ENCODE measurements at regions not wholly inside any gene's neighbourhood (a gene's known extent, or its start where the extent isn't known, plus 50 kb on each side); places are given as distances from the start of the nearest gene placed in this dataset.
"Not testable (repeated sequence)": the region's sequence is repeated elsewhere in the genome, so short reads cannot be mapped to it uniquely, and the experiment has no call there.

DNA sequence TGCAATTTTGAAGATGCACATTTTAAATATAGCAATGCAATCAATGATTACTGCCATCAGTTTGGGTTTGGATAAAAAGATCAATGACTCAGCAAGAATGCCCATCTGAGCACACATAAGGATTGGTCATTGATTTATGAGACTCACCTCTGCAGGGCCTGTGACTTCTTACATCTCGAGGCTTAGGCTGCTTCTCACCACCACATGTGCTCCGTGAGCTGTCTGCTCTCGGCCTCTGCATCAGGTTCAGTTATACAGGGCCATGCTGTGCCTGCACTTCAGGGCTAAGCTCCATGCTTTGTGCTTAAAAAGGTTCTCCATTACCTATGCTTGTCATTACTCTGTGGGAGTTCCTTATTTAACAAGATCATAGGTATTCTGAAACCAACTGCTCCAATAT lies 887.5 kb downstream of the DIPK2A start:
- no peak for DNase-seq

- DNase-seq: no peak
These were observed 893.0 kb downstream of the DIPK2A start for GRCh38 chr3:144864646-144865045.

- no peak for DNase-seq
These were observed 894.3 kb downstream of the DIPK2A start for GRCh38 chr3:144865948-144866347.

DNA sequence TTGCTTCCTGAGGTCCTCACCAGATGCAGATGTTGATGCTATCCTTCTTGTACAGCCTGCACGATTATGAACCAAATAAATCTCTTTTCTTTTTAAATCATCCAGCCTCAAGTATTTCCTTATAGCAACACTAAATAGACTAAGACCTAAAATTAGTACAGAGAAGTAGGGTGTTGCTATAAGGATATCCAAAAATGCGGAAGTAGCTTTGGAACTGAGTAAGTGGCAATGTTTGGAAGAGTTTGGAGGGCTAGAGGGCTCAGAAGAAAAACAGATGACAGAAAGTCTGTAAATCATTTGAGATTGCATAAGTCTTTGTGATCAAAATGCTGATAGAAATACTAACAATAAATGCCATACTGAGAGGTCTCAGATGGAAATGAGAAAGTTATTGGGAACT lies 894.9 kb downstream of the DIPK2A start:
- no peak for DNase-seq

- DNase-seq: no peak
These were observed 896.9 kb downstream of the DIPK2A start for GRCh38 chr3:144868506-144868905.

- no peak for DNase-seq
These were observed 901.4 kb downstream of the DIPK2A start for GRCh38 chr3:144873066-144873465.

- no peak for DNase-seq
These were observed 903.6 kb downstream of the DIPK2A start for GRCh38 chr3:144875211-144875610.

GRCh38 chr3:144877356-144877755 lies 905.7 kb downstream of the DIPK2A start:
- DNase-seq: no peak

DNA sequence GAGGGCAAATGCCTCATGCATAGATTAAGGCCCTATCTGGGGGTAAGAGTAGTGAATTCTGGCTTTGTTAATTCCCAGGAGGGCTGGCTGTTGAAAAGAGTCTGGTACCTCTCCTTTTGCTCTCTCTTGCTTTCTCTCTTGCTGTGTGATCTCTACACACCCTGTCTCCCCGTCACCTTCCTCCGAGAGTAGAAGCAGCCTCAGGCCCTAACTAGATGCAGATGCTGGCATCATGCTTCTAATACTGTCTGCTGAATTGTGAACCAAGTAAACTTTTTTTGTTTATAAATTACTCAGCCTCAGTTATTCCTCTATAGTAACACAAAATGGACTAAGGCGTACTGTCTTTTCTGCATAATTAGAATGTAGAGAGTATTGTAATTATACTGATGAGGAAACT lies 908.1 kb downstream of the DIPK2A start:
- no peak for DNase-seq

- DNase-seq: no peak
These were observed 922.4 kb downstream of the DIPK2A start for GRCh38 chr3:144893980-144894379.

DNA sequence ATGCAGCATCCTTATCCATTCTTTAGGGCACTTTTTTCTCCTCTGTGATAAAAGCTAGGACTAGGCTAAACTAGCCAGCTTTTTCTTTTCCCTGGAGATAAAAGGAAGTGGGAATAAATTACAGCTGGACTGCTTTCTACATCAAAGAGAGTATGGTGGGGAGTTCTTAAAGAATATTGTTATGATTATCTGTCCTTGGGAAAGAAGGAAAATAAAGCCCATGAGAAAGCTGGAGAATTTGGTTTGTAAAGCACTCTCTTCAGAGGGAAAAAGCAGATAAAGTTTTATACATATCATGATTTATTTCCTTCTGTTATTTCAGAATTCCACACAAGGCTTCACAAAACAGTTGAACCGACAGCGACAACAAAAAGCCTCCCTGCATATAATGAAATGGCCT lies 923.0 kb downstream of the DIPK2A start:
- DNase-seq: no peak

DNA sequence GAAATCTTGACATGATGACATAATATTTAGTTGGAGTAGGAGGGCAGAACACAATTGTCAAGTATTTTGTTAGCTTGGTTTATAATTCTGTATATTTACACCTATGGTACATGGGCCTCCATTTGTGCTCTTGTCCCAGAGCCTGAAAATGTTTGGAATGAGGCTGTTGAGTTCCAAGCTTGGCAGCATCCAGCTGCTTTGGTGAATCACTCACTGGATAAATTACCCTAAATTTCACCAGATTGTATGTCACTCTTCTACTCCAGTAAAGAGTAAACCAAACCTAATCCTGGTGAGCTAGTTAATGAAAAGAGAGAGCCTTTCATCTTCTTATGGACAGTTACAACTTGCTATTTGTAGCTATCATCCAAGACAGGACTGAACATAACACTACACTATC lies 928.7 kb downstream of the DIPK2A start:
- no peak for DNase-seq

DNA sequence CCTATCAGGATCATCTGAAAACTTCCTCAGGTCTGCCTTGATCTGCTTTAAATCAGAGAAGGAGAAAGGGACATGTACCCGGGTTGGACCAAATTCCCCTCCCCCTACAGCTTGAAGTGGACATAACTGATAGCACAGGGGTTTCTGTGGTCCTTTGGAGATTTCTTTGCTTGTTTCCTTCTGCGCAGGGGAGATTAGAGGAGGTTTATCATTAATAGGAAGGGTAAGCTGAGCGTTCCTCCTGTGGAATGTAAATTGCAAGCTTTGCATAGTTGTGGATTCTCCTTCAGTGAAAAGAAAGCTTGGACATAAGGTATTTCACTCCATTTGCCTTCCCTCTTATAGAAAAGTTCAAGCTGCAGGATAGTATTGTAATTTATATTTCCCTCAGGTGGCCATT lies 936.0 kb downstream of the DIPK2A start:
- not testable (repeated sequence) for DNase-seq

DNA sequence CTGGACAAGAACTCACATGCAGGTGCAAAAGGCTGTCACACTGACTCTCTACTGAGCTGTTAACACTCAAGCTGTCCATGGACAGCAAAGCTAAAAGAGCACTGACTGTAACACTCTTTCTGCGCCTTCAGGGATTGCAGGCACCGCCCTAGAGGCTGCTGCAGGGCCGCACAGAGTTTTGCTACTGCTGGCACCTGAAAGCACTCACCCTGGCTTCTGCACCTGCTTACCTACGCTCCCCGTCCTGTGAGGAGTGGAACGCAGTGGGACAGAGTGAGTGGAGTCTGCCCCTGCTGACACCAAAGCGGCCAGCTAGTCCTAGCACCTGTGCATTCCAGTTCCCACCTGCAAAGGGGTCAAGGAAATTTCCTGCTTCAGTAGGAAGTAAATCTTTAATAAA lies 941.3 kb downstream of the DIPK2A start:
- no peak for DNase-seq

GRCh38 chr3:144915202-144915601 lies 943.6 kb downstream of the DIPK2A start:
- no peak for DNase-seq

DNA sequence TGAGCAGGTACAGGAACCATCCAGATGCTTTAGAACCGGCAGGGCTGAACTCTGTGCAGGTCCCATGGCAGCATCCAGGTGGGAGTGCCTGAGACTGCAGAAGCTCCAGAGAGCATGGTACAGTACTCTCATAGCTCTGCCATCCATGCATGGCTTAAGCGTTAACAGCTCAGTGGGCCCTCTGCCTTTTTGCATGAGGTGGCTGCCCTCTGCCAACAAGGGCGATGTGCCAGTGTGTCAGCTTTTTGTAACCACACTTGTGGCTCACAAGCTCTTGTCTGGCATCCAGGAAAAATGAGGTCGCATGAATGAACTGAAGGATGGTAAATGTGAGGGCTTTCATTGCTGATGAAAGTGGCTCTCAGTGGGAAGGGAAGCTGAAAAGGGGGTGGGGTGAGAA lies 950.1 kb downstream of the DIPK2A start:
- no peak for DNase-seq

DNA sequence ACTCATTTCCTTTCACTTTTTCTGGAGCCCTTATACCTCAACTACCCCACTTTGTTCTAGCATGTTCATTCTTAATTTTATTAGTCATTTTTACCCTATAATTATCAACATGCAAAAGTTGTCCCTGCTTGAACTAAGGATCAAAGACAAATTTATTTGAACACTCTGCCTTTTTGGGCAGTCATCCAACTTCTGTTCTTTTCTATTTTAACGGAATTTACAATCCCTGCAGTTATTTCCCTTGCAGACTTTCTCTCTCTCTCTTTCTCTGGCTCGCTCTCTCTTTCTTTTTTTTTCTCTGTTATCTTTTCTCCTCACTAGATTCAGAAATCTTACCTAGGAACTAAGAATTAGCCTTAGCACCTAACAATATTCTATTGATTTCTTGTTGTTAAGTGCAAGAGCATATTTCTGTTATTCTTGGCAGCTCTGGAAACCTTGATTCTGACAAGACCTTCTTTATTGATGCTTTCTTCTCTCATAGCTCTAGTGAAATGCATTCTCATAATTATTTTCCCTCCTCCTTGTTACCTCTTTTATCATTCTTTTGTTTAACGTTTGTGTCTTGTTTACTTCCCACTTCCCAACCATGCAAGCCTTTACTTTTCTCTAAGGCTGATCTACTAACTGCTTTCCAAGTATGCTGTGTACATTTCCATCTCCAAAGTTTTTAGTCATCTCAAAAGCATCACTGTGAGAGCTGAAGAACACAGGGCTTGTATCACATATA lies 951.6 kb downstream of the DIPK2A start:
- no peak for DNase-seq

- no peak for DNase-seq
These were observed 958.8 kb downstream of the DIPK2A start for GRCh38 chr3:144930431-144930830.

- no peak for DNase-seq
These were observed 960.0 kb downstream of the DIPK2A start for GRCh38 chr3:144931590-144931989.

DNA sequence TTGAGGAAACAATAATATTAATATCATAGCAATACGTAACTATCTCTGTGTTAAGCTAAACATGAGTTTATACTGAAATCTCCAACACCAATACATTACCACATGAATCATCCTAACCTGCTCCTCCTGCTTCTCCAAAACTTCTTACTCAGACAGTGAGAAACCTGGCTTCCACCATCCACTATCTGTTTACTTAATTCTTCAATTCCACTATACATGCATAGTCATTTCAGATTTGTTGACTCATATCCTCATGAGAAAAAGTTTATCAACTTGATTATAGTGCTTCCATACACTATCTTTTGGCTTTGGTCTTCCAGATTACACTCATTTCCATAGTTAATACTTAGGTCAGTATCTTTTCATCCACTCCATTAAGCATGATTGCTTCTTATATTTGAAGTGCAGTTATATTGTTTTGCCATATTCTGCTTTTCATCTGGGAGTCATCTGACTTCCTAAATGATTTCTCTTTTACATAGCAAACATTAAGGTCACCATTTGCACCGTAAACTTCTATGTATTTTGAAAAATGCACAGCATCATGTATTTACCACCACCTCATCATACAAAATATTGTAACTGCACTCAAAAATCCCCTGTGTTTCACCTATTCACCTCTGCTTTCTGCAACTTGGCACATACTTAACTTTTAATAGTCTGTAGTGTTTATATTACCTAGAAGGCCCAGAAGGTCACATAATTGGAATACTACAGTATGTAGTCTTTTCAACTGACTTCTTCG lies 970.6 kb downstream of the DIPK2A start:
- no peak for DNase-seq

GRCh38 chr3:144942838-144943197 lies 971.2 kb downstream of the DIPK2A start:
- no peak for DNase-seq

- no peak for DNase-seq
These were observed 976.3 kb downstream of the DIPK2A start for GRCh38 chr3:144947895-144948294.

DNA sequence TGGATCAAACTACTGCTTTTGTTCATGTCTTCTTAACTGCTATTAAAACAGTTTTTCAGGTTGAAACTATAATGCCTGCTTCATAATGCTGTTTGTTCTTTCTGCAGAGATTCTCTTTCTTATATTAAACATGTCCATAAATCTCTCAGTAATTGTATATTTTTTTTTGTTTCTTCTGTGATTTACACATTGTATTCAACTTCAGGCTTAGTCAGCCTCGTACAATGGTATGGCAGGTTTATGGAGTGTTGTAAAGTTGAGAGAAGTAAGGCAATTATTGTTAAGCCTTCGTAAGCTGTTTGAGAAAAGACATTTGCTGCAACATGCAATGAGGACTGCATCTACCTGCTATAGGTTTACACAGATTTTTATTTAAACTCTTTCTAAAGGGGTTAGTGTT lies 977.1 kb downstream of the DIPK2A start:
- no peak for DNase-seq

DNA sequence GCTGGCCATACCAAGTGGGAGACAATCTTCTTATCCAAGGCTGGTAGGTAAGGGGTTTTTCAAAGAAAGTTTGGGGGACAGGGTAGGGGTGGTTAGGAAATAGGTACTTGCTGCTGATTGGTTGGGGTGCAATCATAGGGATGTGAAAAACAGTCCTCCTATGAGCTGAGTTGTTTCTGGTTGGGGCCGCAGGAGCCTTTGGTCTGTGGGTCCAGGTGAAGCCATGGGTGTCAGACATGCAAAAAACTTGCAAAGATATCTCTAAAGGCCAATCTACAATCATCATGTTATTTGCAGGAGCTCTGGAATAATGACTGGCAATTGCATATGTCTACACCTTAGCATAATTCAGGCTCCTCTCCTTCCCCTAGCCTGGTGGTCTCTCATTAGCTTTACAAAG lies 982.3 kb downstream of the DIPK2A start:
- no peak for DNase-seq
